ENCODE measurements at regions not wholly inside any gene's neighbourhood (a gene's known extent, or its start where the extent isn't known, plus 50 kb on each side); places are given as distances from the start of the nearest gene placed in this dataset.

DNA sequence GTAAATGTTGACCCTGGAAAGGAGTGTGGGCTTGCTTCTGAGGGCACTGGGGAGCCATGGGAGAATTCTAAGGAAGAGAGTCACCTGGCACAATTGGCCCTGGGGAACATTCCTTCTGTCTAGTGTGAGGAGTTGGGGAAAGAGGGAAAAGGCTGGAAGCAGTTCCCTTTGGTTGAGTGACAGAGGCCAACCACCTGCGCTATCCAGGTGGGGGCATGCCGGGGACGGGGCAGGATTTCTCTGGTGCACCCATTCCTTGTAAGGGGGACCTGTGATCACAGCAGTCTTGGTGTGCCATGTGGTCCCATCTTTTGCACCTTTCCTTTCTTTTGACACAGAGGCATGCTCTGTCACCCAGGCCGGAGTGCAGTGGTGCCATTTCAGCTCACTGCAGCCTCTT, 92.1 kb upstream of the GRK3 start:
- TF ChIP-seq ZFP30 (CRISPR knock-in tag; IDR thresholded peaks at IDR 0.05) (no peak), ZNF70 (CRISPR knock-in tag; IDR thresholded peaks at IDR 0.05) (no peak), ISL1 (CRISPR knock-in tag; IDR thresholded peaks at IDR 0.05) (no peak), ZFP3 (CRISPR knock-in tag; IDR thresholded peaks at IDR 0.05) (no peak), ZNF565 (CRISPR knock-in tag; conservative IDR thresholded peaks at IDR 0.05; ENCODE audit: low read depth) (no peak), ARNTL (CRISPR knock-in tag; IDR thresholded peaks at IDR 0.05; ENCODE audit: borderline replicate concordance, low read depth) (no peak), SNAI2 (CRISPR knock-in tag; IDR thresholded peaks at IDR 0.05) (no peak), TOX (CRISPR knock-in tag; IDR thresholded peaks at IDR 0.05; ENCODE audit: borderline replicate concordance) (no peak), OSR1 (CRISPR knock-in tag; IDR thresholded peaks at IDR 0.05) (no peak), BACH2 (CRISPR knock-in tag; IDR thresholded peaks at IDR 0.05; ENCODE audit: borderline replicate concordance) (no peak), CSDC2 (CRISPR knock-in tag; IDR thresholded peaks at IDR 0.05) (no peak), PPARA (CRISPR knock-in tag; IDR thresholded peaks at IDR 0.05; ENCODE audit: borderline replicate concordance) (no peak)
- TF ChIP-seq, protein P1, sequence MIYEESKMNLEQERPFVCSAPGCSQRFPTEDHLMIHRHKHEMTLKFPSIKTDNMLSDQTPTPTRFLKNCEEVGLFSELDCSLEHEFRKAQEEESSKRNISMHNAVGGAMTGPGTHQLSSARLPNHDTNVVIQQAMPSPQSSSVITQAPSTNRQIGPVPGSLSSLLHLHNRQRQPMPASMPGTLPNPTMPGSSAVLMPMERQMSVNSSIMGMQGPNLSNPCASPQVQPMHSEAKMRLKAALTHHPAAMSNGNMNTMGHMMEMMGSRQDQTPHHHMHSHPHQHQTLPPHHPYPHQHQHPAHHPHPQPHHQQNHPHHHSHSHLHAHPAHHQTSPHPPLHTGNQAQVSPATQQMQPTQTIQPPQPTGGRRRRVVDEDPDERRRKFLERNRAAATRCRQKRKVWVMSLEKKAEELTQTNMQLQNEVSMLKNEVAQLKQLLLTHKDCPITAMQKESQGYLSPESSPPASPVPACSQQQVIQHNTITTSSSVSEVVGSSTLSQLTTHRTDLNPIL (CRISPR knock-in tag; IDR thresholded peaks at IDR 0.05; ENCODE audit: low read depth): no peak
- ATAC-seq: no peak

DNA sequence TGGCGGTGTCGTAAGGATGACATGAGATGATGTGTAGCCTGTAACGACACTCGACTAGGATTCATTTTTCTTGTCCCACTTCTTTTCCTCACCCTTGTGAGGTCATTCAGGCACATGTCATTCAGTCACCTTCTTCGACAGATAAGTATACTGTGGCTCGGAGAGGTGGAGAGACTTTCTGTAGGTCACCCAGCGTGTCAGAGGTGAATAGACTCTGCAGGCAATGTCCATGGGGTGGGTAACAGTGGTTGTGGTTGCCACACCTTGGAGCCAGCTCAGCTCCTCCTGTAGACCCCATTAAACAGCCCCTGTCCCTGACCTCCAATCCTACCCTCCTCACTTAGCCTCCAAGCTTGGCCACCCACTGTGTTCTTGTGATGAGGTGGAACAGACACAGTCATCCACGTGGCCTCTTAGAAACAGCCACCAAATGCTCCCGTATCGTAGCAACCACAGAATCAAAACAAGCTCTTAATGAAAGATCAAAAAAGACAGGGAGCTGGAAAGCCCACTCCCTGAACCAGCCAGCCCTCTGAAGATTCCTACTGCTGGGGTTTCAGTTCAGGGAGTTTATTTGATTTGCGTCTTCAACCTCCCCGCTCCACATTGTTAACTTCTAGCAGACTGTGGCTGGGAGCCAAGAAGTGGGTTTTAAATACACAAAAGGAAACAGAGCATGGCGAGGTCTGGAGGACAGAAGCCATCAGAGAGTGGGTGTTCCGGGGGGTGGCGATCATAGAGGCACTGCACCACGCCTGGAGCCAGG, 89.0 kb upstream of the GRK3 start:
- no peak for TF ChIP-seq RARB (CRISPR knock-in tag; IDR thresholded peaks at IDR 0.05)
- TF ChIP-seq ZNF565 (CRISPR knock-in tag; conservative IDR thresholded peaks at IDR 0.05; ENCODE audit: low read depth): no peak
- no peak for TF ChIP-seq ZNF8 (CRISPR knock-in tag; IDR thresholded peaks at IDR 0.05)
- TF ChIP-seq TCF4 (CRISPR knock-in tag; IDR thresholded peaks at IDR 0.05; ENCODE audit: borderline replicate concordance): peak; percentile 31; the same call in 1 of the 2 replicates
- TF ChIP-seq, protein P2, sequence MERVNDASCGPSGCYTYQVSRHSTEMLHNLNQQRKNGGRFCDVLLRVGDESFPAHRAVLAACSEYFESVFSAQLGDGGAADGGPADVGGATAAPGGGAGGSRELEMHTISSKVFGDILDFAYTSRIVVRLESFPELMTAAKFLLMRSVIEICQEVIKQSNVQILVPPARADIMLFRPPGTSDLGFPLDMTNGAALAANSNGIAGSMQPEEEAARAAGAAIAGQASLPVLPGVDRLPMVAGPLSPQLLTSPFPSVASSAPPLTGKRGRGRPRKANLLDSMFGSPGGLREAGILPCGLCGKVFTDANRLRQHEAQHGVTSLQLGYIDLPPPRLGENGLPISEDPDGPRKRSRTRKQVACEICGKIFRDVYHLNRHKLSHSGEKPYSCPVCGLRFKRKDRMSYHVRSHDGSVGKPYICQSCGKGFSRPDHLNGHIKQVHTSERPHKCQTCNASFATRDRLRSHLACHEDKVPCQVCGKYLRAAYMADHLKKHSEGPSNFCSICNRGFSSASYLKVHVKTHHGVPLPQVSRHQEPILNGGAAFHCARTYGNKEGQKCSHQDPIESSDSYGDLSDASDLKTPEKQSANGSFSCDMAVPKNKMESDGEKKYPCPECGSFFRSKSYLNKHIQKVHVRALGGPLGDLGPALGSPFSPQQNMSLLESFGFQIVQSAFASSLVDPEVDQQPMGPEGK (CRISPR knock-in tag; IDR thresholded peaks at IDR 0.05; ENCODE audit: borderline replicate concordance): no peak

DNA sequence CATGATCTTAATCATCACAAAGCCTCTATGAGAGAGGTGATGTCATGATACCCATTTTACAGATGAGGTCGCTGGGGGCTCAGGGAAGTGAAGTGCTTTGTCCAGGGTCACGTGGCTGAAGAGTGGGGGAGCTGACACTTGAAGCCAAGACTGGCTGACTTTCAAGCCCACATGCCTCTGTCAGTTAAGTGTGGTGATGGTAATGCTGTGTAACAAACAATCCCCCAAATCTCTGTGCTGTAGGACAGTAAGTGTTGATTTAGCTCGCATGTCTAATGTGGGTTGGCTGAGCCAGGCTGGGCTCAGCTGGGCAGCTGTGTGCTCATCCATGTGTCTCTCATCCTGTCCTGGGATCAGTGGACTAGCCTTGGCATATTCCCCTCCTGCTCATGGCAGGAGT, 87.1 kb upstream of the GRK3 start:
- TF ChIP-seq RARB (CRISPR knock-in tag; IDR thresholded peaks at IDR 0.05) (no peak), ISL1 (CRISPR knock-in tag; IDR thresholded peaks at IDR 0.05) (no peak), ZNF565 (CRISPR knock-in tag; conservative IDR thresholded peaks at IDR 0.05; ENCODE audit: low read depth) (no peak), ZNF70 (CRISPR knock-in tag; IDR thresholded peaks at IDR 0.05) (no peak), GLIS3 (CRISPR knock-in tag; IDR thresholded peaks at IDR 0.05) (no peak), BACH2 (CRISPR knock-in tag; IDR thresholded peaks at IDR 0.05; ENCODE audit: borderline replicate concordance) (no peak), ESRRG (CRISPR knock-in tag; IDR thresholded peaks at IDR 0.05) (no peak), SNAI2 (CRISPR knock-in tag; IDR thresholded peaks at IDR 0.05) (no peak), TOX (CRISPR knock-in tag; IDR thresholded peaks at IDR 0.05; ENCODE audit: borderline replicate concordance) (no peak), ZFP3 (CRISPR knock-in tag; IDR thresholded peaks at IDR 0.05) (no peak), PPARA (CRISPR knock-in tag; IDR thresholded peaks at IDR 0.05; ENCODE audit: borderline replicate concordance) (no peak), ARNTL (CRISPR knock-in tag; IDR thresholded peaks at IDR 0.05; ENCODE audit: borderline replicate concordance, low read depth) (no peak)
- TF ChIP-seq, protein P2 (CRISPR knock-in tag; IDR thresholded peaks at IDR 0.05; ENCODE audit: borderline replicate concordance): no peak
- TF ChIP-seq, protein P3, sequence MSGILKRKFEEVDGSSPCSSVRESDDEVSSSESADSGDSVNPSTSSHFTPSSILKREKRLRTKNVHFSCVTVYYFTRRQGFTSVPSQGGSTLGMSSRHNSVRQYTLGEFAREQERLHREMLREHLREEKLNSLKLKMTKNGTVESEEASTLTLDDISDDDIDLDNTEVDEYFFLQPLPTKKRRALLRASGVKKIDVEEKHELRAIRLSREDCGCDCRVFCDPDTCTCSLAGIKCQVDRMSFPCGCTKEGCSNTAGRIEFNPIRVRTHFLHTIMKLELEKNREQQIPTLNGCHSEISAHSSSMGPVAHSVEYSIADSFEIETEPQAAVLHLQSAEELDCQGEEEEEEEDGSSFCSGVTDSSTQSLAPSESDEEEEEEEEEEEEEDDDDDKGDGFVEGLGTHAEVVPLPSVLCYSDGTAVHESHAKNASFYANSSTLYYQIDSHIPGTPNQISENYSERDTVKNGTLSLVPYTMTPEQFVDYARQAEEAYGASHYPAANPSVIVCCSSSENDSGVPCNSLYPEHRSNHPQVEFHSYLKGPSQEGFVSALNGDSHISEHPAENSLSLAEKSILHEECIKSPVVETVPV (CRISPR knock-in tag; IDR thresholded peaks at IDR 0.05): no peak
- TF ChIP-seq, protein P4, sequence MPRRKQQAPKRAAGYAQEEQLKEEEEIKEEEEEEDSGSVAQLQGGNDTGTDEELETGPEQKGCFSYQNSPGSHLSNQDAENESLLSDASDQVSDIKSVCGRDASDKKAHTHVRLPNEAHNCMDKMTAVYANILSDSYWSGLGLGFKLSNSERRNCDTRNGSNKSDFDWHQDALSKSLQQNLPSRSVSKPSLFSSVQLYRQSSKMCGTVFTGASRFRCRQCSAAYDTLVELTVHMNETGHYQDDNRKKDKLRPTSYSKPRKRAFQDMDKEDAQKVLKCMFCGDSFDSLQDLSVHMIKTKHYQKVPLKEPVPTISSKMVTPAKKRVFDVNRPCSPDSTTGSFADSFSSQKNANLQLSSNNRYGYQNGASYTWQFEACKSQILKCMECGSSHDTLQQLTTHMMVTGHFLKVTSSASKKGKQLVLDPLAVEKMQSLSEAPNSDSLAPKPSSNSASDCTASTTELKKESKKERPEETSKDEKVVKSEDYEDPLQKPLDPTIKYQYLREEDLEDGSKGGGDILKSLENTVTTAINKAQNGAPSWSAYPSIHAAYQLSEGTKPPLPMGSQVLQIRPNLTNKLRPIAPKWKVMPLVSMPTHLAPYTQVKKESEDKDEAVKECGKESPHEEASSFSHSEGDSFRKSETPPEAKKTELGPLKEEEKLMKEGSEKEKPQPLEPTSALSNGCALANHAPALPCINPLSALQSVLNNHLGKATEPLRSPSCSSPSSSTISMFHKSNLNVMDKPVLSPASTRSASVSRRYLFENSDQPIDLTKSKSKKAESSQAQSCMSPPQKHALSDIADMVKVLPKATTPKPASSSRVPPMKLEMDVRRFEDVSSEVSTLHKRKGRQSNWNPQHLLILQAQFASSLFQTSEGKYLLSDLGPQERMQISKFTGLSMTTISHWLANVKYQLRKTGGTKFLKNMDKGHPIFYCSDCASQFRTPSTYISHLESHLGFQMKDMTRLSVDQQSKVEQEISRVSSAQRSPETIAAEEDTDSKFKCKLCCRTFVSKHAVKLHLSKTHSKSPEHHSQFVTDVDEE (CRISPR knock-in tag; IDR thresholded peaks at IDR 0.05): no peak
- TF ChIP-seq, protein P1 (CRISPR knock-in tag; IDR thresholded peaks at IDR 0.05; ENCODE audit: low read depth): no peak
- ATAC-seq: no peak

More for the DNA sequence above, 89.0 kb upstream of the GRK3 start:
- peak; percentile 45; the same call in 2 of the 3 replicates for ATAC-seq
